SK-N-SH treated with all-trans-retinoic acid at 6 μM for 48 hours (cell line): ENCODE measurements at regions not wholly inside any gene's neighbourhood (a gene's known extent, or its start where the extent isn't known, plus 50 kb on each side); places are given as distances from the start of the nearest gene placed in this dataset.

Source experiments
- ESRRG ChIP-seq: fragments of 250-450 bp; sonication (Bioruptor Pico); IDR thresholded peaks from 2 replicates; pipeline ENCODE4 v1.6.1; 2021; ENCODE audit warnings: mild to moderate bottlenecking
- PATZ1 ChIP-seq: fragments of 250-450 bp; sonication (Bioruptor Pico); IDR thresholded peaks from 2 replicates; pipeline ENCODE4 v1.8.0; 2020; ENCODE audit warnings: mild to moderate bottlenecking, moderate library complexity, borderline replicate concordance
- TSHZ2 ChIP-seq: fragments of 250-450 bp; sonication (Bioruptor Pico); IDR thresholded peaks from 2 replicates; pipeline ENCODE4 v1.5.0; 2020; ENCODE audit warnings: mild to moderate bottlenecking, moderate library complexity
- ZFP30 ChIP-seq: fragments of 450-650 bp; formaldehyde crosslinking; IDR thresholded peaks from 2 replicates; pipeline ENCODE4 v1.5.0; 2022; ENCODE audit warnings: mild to moderate bottlenecking, moderate library complexity
- ZNF8 ChIP-seq: fragments of 450-650 bp; formaldehyde crosslinking; IDR thresholded peaks from 2 replicates; pipeline ENCODE4 v1.5.0; 2020; ENCODE audit warnings: mild to moderate bottlenecking, moderate library complexity

GRCh38 chr9:79170643-79171042 is 401.1 kb upstream of the TLE4 start:
- TF ChIP-seq ZNF8 (CRISPR knock-in tag) (no peak), ESRRG (CRISPR knock-in tag) (no peak), PATZ1 (CRISPR knock-in tag) (no peak), TSHZ2 (no peak), ZFP30 (CRISPR knock-in tag) (no peak)
